WTC11 (cell line): ENCODE measurements at regions not wholly inside any gene's neighbourhood (a gene's known extent, or its start where the extent isn't known, plus 50 kb on each side); places are given as distances from the start of the nearest gene placed in this dataset.

Source experiments
- ATAC-seq: fragments of 200-7000 bp; cut with Tn5 transposase; 2 replicates; pipeline ENCODE4 v1.10.0; 2021; ENCODE audit warnings: mild to moderate bottlenecking, moderate library complexity
- CTCF ChIA-PET: fragments of 300-600 bp; sonication (Branson Sonifier 250); formaldehyde crosslinking; loops from one replicate; lab custom pipeline; 2021; ENCODE audit warnings: antibody characterized with exemption; lab: Charles Lee
- POLR2A ChIA-PET: fragments of 350-600 bp; sonication (Branson Sonifier 250); formaldehyde crosslinking; loops from one replicate; lab custom pipeline; 2021; ENCODE audit warnings: antibody characterized with exemption; lab: Charles Lee
- DNase-seq: peaks from one replicate; pipeline ENCODE4 v3.0.0; 2021; ENCODE audit warnings: low spot score
- H3K27ac Mint-ChIP-seq: 2 replicates; pipeline ENCODE4 v1.8.0; 2021; ENCODE audit warnings: mixed read lengths
- H3K27me3 Mint-ChIP-seq: 2 replicates; pipeline ENCODE4 v1.8.0; 2021; ENCODE audit warnings: low read depth, mild to moderate bottlenecking, moderate library complexity, mixed read lengths
- H3K36me3 Mint-ChIP-seq: 2 replicates; pipeline ENCODE4 v1.8.0; 2021; ENCODE audit warnings: mixed read lengths
- H3K4me1 Mint-ChIP-seq: 2 replicates; pipeline ENCODE4 v1.8.0; 2022; ENCODE audit warnings: mixed read lengths
- H3K4me3 Mint-ChIP-seq: 2 replicates; pipeline ENCODE4 v1.8.0; 2021; ENCODE audit warnings: mild to moderate bottlenecking, moderate library complexity, mixed read lengths
- H3K9me3 Mint-ChIP-seq: 2 replicates; pipeline ENCODE4 v1.8.0; 2021; ENCODE audit warnings: mixed read lengths
- CREB1 ChIP-seq: sonication (generic); formaldehyde crosslinking; IDR thresholded peaks from 2 replicates; pipeline ENCODE4 v1.8.0; 2023; ENCODE audit warnings: mild to moderate bottlenecking, missing genetic modification reagents
- EMX1 ChIP-seq: fragments of 250-450 bp; sonication (Bioruptor Pico); IDR thresholded peaks from 2 replicates; pipeline ENCODE4 v1.8.0; 2021; ENCODE audit warnings: mild to moderate bottlenecking
- ETV6 ChIP-seq: sonication (generic); formaldehyde crosslinking; IDR thresholded peaks from 2 replicates; pipeline ENCODE4 v1.8.1; 2022; ENCODE audit warnings: mild to moderate bottlenecking, missing genetic modification reagents
- GABPB1 ChIP-seq: sonication (generic); formaldehyde crosslinking; IDR thresholded peaks from 2 replicates; pipeline ENCODE4 v1.8.1; 2023; ENCODE audit warnings: mild to moderate bottlenecking, missing genetic modification reagents
- NFE2L1 ChIP-seq: sonication (generic); formaldehyde crosslinking; IDR thresholded peaks from 2 replicates; pipeline ENCODE4 v1.8.1; 2023; ENCODE audit warnings: missing genetic modification reagents
- RELA ChIP-seq: sonication (generic); formaldehyde crosslinking; IDR thresholded peaks from 2 replicates; pipeline ENCODE4 v1.8.1; 2022; ENCODE audit warnings: missing genetic modification reagents, mild to moderate bottlenecking, borderline replicate concordance
- RORB ChIP-seq: fragments of 250-450 bp; sonication (Bioruptor Pico); IDR thresholded peaks from 2 replicates; pipeline ENCODE4 v1.9.0; 2021; ENCODE audit warnings: mild to moderate bottlenecking
- TP53 ChIP-seq: sonication (generic); formaldehyde crosslinking; IDR thresholded peaks from 2 replicates; pipeline ENCODE4 v1.8.1; 2023; ENCODE audit warnings: mild to moderate bottlenecking, missing genetic modification reagents
- ZNF219 ChIP-seq: sonication (generic); formaldehyde crosslinking; IDR thresholded peaks from 2 replicates; pipeline ENCODE4 v1.8.0; 2023; ENCODE audit warnings: missing genetic modification reagents, mild to moderate bottlenecking, borderline replicate concordance
- ZNF263 ChIP-seq: sonication (generic); formaldehyde crosslinking; IDR thresholded peaks from 2 replicates; pipeline ENCODE4 v1.8.1; 2022; ENCODE audit warnings: low read depth, mild to moderate bottlenecking, moderate library complexity, missing genetic modification reagents
- ZNF317 ChIP-seq: sonication (generic); formaldehyde crosslinking; IDR thresholded peaks from 2 replicates; pipeline ENCODE4 v1.8.1; 2023; ENCODE audit warnings: low read depth, mild to moderate bottlenecking, moderate library complexity, missing genetic modification reagents, borderline replicate concordance
- TF ChIP-seq, protein P1 (sequence below): sonication (generic); formaldehyde crosslinking; conservative IDR thresholded peaks from 2 replicates; pipeline ENCODE4 v1.8.1; 2023; ENCODE audit warnings: mild to moderate bottlenecking, low read depth, missing genetic modification reagents, moderate library complexity
- TF ChIP-seq, protein P2 (sequence below): sonication (generic); formaldehyde crosslinking; IDR thresholded peaks from 2 replicates; pipeline ENCODE4 v1.8.1; 2022; ENCODE audit warnings: low read depth, missing genetic modification reagents, borderline replicate concordance
- TF ChIP-seq, protein P3 (sequence below): sonication (generic); formaldehyde crosslinking; IDR thresholded peaks from 2 replicates; pipeline ENCODE4 v1.8.1; 2023; ENCODE audit warnings: mild to moderate bottlenecking, moderate library complexity, missing genetic modification reagents
- TF ChIP-seq, protein P4 (sequence below): sonication (generic); formaldehyde crosslinking; IDR thresholded peaks from 2 replicates; pipeline ENCODE4 v1.8.1; 2023; ENCODE audit warnings: mild to moderate bottlenecking, missing genetic modification reagents, borderline replicate concordance
- TF ChIP-seq, protein P5 (sequence below): sonication (generic); formaldehyde crosslinking; IDR thresholded peaks from 2 replicates; pipeline ENCODE4 v1.8.0; 2022; ENCODE audit warnings: mild to moderate bottlenecking, missing genetic modification reagents
- TF ChIP-seq, protein P6 (sequence below): sonication (generic); formaldehyde crosslinking; IDR thresholded peaks from 2 replicates; pipeline ENCODE4 v1.8.1; 2023; ENCODE audit warnings: mild to moderate bottlenecking, missing genetic modification reagents
- TF ChIP-seq, protein P7 (sequence below): sonication (generic); formaldehyde crosslinking; IDR thresholded peaks from 2 replicates; pipeline ENCODE4 v1.8.1; 2023; ENCODE audit warnings: mild to moderate bottlenecking, missing genetic modification reagents, moderate library complexity

DNA sequence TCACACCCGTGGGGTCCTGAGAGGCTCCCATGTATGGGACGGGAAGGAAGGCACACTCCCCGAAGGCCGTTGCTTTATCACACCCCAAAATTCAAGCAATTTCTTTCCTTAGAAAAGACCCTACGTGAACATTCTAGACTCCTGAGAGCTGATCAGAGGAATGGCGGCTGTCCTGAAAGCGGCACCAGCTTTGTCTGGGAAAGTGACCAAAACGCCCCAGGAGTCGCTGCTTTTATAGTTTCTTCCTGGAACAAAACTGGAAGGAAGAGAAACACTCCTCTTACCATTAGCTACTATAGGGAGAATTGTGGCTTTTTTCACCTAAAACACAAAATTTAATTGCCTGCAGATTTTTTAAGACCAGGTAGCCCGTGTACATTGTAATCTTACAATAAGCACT is 261.8 kb upstream of the RNF32 start:
- Mint-ChIP-seq H3K27ac (no peak overlapping the region), H3K4me3 (no peak overlapping the region), H3K4me1 (peaks cover 7% of the 10 kb centered on the region), H3K36me3 (peaks cover 24% of the 10 kb centered on the region), H3K9me3 (peaks cover 36% of the 10 kb centered on the region), H3K27me3 (peaks cover 3% of the 10 kb centered on the region)
- ATAC-seq (no peak), DNase-seq (no peak)
- TF ChIP-seq ETV6 (CRISPR knock-in tag) (no peak), EMX1 (CRISPR knock-in tag) (no peak), NFE2L1 (CRISPR knock-in tag) (no peak), ZNF317 (CRISPR knock-in tag) (no peak), RELA (CRISPR knock-in tag) (no peak), GABPB1 (CRISPR knock-in tag) (no peak), TP53 (CRISPR knock-in tag) (no peak), ZNF263 (CRISPR knock-in tag) (no peak), ZNF219 (CRISPR knock-in tag) (no peak), RORB (CRISPR knock-in tag) (no peak), CREB1 (CRISPR knock-in tag) (no peak)
- TF ChIP-seq, protein P1, sequence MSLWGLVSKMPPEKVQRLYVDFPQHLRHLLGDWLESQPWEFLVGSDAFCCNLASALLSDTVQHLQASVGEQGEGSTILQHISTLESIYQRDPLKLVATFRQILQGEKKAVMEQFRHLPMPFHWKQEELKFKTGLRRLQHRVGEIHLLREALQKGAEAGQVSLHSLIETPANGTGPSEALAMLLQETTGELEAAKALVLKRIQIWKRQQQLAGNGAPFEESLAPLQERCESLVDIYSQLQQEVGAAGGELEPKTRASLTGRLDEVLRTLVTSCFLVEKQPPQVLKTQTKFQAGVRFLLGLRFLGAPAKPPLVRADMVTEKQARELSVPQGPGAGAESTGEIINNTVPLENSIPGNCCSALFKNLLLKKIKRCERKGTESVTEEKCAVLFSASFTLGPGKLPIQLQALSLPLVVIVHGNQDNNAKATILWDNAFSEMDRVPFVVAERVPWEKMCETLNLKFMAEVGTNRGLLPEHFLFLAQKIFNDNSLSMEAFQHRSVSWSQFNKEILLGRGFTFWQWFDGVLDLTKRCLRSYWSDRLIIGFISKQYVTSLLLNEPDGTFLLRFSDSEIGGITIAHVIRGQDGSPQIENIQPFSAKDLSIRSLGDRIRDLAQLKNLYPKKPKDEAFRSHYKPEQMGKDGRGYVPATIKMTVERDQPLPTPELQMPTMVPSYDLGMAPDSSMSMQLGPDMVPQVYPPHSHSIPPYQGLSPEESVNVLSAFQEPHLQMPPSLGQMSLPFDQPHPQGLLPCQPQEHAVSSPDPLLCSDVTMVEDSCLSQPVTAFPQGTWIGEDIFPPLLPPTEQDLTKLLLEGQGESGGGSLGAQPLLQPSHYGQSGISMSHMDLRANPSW (CRISPR knock-in tag) = no peak
- TF ChIP-seq, protein P2, sequence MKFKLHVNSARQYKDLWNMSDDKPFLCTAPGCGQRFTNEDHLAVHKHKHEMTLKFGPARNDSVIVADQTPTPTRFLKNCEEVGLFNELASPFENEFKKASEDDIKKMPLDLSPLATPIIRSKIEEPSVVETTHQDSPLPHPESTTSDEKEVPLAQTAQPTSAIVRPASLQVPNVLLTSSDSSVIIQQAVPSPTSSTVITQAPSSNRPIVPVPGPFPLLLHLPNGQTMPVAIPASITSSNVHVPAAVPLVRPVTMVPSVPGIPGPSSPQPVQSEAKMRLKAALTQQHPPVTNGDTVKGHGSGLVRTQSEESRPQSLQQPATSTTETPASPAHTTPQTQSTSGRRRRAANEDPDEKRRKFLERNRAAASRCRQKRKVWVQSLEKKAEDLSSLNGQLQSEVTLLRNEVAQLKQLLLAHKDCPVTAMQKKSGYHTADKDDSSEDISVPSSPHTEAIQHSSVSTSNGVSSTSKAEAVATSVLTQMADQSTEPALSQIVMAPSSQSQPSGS (CRISPR knock-in tag) = no peak
- TF ChIP-seq, protein P3, sequence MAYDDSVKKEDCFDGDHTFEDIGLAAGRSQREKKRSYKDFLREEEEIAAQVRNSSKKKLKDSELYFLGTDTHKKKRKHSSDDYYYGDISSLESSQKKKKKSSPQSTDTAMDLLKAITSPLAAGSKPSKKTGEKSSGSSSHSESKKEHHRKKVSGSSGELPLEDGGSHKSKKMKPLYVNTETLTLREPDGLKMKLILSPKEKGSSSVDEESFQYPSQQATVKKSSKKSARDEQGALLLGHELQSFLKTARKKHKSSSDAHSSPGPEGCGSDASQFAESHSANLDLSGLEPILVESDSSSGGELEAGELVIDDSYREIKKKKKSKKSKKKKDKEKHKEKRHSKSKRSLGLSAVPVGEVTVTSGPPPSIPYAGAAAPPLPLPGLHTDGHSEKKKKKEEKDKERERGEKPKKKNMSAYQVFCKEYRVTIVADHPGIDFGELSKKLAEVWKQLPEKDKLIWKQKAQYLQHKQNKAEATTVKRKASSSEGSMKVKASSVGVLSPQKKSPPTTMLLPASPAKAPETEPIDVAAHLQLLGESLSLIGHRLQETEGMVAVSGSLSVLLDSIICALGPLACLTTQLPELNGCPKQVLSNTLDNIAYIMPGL = no peak
- TF ChIP-seq, protein P4, sequence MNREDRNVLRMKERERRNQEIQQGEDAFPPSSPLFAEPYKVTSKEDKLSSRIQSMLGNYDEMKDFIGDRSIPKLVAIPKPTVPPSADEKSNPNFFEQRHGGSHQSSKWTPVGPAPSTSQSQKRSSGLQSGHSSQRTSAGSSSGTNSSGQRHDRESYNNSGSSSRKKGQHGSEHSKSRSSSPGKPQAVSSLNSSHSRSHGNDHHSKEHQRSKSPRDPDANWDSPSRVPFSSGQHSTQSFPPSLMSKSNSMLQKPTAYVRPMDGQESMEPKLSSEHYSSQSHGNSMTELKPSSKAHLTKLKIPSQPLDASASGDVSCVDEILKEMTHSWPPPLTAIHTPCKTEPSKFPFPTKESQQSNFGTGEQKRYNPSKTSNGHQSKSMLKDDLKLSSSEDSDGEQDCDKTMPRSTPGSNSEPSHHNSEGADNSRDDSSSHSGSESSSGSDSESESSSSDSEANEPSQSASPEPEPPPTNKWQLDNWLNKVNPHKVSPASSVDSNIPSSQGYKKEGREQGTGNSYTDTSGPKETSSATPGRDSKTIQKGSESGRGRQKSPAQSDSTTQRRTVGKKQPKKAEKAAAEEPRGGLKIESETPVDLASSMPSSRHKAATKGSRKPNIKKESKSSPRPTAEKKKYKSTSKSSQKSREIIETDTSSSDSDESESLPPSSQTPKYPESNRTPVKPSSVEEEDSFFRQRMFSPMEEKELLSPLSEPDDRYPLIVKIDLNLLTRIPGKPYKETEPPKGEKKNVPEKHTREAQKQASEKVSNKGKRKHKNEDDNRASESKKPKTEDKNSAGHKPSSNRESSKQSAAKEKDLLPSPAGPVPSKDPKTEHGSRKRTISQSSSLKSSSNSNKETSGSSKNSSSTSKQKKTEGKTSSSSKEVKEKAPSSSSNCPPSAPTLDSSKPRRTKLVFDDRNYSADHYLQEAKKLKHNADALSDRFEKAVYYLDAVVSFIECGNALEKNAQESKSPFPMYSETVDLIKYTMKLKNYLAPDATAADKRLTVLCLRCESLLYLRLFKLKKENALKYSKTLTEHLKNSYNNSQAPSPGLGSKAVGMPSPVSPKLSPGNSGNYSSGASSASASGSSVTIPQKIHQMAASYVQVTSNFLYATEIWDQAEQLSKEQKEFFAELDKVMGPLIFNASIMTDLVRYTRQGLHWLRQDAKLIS (CRISPR knock-in tag) = no peak
- TF ChIP-seq, protein P5, sequence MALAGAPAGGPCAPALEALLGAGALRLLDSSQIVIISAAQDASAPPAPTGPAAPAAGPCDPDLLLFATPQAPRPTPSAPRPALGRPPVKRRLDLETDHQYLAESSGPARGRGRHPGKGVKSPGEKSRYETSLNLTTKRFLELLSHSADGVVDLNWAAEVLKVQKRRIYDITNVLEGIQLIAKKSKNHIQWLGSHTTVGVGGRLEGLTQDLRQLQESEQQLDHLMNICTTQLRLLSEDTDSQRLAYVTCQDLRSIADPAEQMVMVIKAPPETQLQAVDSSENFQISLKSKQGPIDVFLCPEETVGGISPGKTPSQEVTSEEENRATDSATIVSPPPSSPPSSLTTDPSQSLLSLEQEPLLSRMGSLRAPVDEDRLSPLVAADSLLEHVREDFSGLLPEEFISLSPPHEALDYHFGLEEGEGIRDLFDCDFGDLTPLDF (CRISPR knock-in tag) = no peak
- TF ChIP-seq, protein P6, sequence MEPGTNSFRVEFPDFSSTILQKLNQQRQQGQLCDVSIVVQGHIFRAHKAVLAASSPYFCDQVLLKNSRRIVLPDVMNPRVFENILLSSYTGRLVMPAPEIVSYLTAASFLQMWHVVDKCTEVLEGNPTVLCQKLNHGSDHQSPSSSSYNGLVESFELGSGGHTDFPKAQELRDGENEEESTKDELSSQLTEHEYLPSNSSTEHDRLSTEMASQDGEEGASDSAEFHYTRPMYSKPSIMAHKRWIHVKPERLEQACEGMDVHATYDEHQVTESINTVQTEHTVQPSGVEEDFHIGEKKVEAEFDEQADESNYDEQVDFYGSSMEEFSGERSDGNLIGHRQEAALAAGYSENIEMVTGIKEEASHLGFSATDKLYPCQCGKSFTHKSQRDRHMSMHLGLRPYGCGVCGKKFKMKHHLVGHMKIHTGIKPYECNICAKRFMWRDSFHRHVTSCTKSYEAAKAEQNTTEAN = no peak
- TF ChIP-seq, protein P7, sequence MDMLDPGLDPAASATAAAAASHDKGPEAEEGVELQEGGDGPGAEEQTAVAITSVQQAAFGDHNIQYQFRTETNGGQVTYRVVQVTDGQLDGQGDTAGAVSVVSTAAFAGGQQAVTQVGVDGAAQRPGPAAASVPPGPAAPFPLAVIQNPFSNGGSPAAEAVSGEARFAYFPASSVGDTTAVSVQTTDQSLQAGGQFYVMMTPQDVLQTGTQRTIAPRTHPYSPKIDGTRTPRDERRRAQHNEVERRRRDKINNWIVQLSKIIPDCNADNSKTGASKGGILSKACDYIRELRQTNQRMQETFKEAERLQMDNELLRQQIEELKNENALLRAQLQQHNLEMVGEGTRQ (CRISPR knock-in tag) = no peak
- POLR2A ChIA-PET = no interaction called here
- CTCF ChIA-PET = no interaction called here
